CD8-positive, alpha-beta memory T cell (primary cell): ENCODE measurements at regions not wholly inside any gene's neighbourhood (a gene's known extent, or its start where the extent isn't known, plus 50 kb on each side); places are given as distances from the start of the nearest gene placed in this dataset.
"Not testable (repeated sequence)": the region's sequence is repeated elsewhere in the genome, so short reads cannot be mapped to it uniquely, and the experiment has no call there.

Source experiments
- CTCF ChIA-PET: fragments of 350-600 bp; sonication (Branson Sonifier 250); formaldehyde crosslinking; loops from one replicate; lab custom pipeline; 2021; ENCODE audit warnings: antibody characterized with exemption; lab: Charles Lee
- POLR2A ChIA-PET: fragments of 350-600 bp; sonication (Branson Sonifier 250); formaldehyde crosslinking; loops from one replicate; lab custom pipeline; 2021; ENCODE audit warnings: antibody characterized with exemption; lab: Charles Lee
- DNase-seq, 5 donors: peaks; one replicate each; pipeline versions ENCODE4 v3.0.0 to v3.0.0-alpha.2; 2020 to 2022; ENCODE audit warnings: mixed read lengths in 1 of 5
- H3K27ac ChIP-seq: one replicate; pipeline ENCODE4 v1.7.0; 2013; ENCODE audit warnings: low read depth, mild to moderate bottlenecking, low read length, moderate library complexity
- H3K27me3 ChIP-seq: 2 replicates; pipeline ENCODE4 v1.7.0; 2013; ENCODE audit warnings: low read length, mild to moderate bottlenecking; ENCODE audit not compliant: insufficient read depth, poor library complexity, severe bottlenecking
- H3K36me3 ChIP-seq: 2 replicates; pipeline ENCODE4 v1.7.0; 2013; ENCODE audit warnings: mild to moderate bottlenecking, low read length, moderate library complexity; ENCODE audit not compliant: insufficient read depth
- H3K4me1 ChIP-seq: 2 replicates; pipeline ENCODE4 v1.7.0; 2013; ENCODE audit warnings: mild to moderate bottlenecking, low read length, moderate library complexity; ENCODE audit not compliant: insufficient read depth
- H3K4me3 ChIP-seq: 2 replicates; pipeline ENCODE4 v1.7.0; 2013; ENCODE audit warnings: mild to moderate bottlenecking, low read length
- H3K9me3 ChIP-seq: 2 replicates; pipeline ENCODE4 v1.7.0; 2013; ENCODE audit warnings: mild to moderate bottlenecking, low read length
- H3K27ac Mint-ChIP-seq, 8 donors: one replicate each; pipeline ENCODE4 v1.8.0; 2020 to 2021; ENCODE audit warnings: mixed read lengths in 8 of 8, mild to moderate bottlenecking in 6 of 8, inconsistent platforms in 3 of 8, moderate library complexity in 3 of 8
- H3K27me3 Mint-ChIP-seq, 2 donors: one replicate each; pipeline ENCODE4 v1.8.0; 2020 to 2021; ENCODE audit warnings: mixed read lengths in 2 of 2, mild to moderate bottlenecking in 1 of 2, moderate library complexity in 1 of 2
- H3K36me3 Mint-ChIP-seq, 3 donors: one replicate each; pipeline ENCODE4 v1.8.0; 2020 to 2021; ENCODE audit warnings: mixed read lengths in 3 of 3, inconsistent platforms in 1 of 3, mild to moderate bottlenecking in 1 of 3
- H3K4me1 Mint-ChIP-seq, 3 donors: one replicate each; pipeline ENCODE4 v1.8.0; 2020 to 2021; ENCODE audit warnings: mixed read lengths in 3 of 3, inconsistent platforms in 1 of 3, mild to moderate bottlenecking in 1 of 3
- H3K4me3 Mint-ChIP-seq, 7 donors: one replicate each; pipeline ENCODE4 v1.8.0; 2020 to 2021; ENCODE audit warnings: mixed read lengths in 7 of 7, mild to moderate bottlenecking in 6 of 7, moderate library complexity in 4 of 7, inconsistent platforms in 2 of 7
- H3K9me3 Mint-ChIP-seq, 5 donors: one replicate each; pipeline ENCODE4 v1.8.0; 2020 to 2022; ENCODE audit warnings: mixed read lengths in 5 of 5, mild to moderate bottlenecking in 3 of 5, moderate library complexity in 2 of 5, inconsistent platforms in 1 of 5

- ChIA-PET CTCF (no interaction called here), POLR2A (no interaction called here)
- H3K9me3 ChIP-seq = no peaks in the 10 kb centered on the region
- H3K36me3 ChIP-seq = no peaks in the 10 kb centered on the region
- H3K9me3 Mint-ChIP-seq = no peaks in the 10 kb centered on the region
- no peaks in the 10 kb centered on the region for H3K36me3 Mint-ChIP-seq
- no peak overlapping the region for H3K27ac Mint-ChIP-seq
- no peak overlapping the region for H3K27ac ChIP-seq
- no peaks in the 10 kb centered on the region for H3K4me1 ChIP-seq
- peaks cover under 1 to 4% (median 3%) of the 10 kb centered on the region in 3 donors for H3K4me1 Mint-ChIP-seq
- no peak overlapping the region for H3K4me3 ChIP-seq
- no peak overlapping the region for H3K4me3 Mint-ChIP-seq
- H3K27me3 ChIP-seq = no peaks in the 10 kb centered on the region
- DNase-seq = no peak
- H3K27me3 Mint-ChIP-seq = no peaks in the 10 kb centered on the region
Measured at GRCh38 chr2:8602809-8603208, 79.0 kb upstream of the ID2 start.

- H3K9me3 ChIP-seq, H3K27ac ChIP-seq, H3K27me3 Mint-ChIP-seq, H3K4me3 Mint-ChIP-seq, H3K36me3 ChIP-seq, H3K4me3 ChIP-seq, H3K9me3 Mint-ChIP-seq, H3K4me1 ChIP-seq, H3K4me1 Mint-ChIP-seq, DNase-seq, H3K27ac Mint-ChIP-seq, H3K36me3 Mint-ChIP-seq, CTCF ChIA-PET, POLR2A ChIA-PET, H3K27me3 ChIP-seq: not testable (repeated sequence)
Measured at GRCh38 chr2:8603356-8603755, 78.5 kb upstream of the ID2 start.

GRCh38 chr2:8604262-8604661, 77.6 kb upstream of the ID2 start:
- Histone ChIP-seq H3K4me3 (no peak overlapping the region), H3K9me3 (no peaks in the 10 kb centered on the region), H3K27ac (no peak overlapping the region), H3K27me3 (no peaks in the 10 kb centered on the region), H3K4me1 (peaks cover 3% of the 10 kb centered on the region), H3K36me3 (no peaks in the 10 kb centered on the region)
- ChIA-PET POLR2A (no interaction called here), CTCF (no interaction called here)
- H3K27ac Mint-ChIP-seq = no peak overlapping the region
- no peaks in the 10 kb centered on the region for H3K9me3 Mint-ChIP-seq
- no peak overlapping the region for H3K4me3 Mint-ChIP-seq
- H3K36me3 Mint-ChIP-seq = no peaks in the 10 kb centered on the region
- DNase-seq = no peak
- H3K27me3 Mint-ChIP-seq = no peaks in the 10 kb centered on the region
- peaks cover 11 to 19% (median 16%) of the 10 kb centered on the region in 3 donors for H3K4me1 Mint-ChIP-seq

GRCh38 chr2:8605351-8606065, 76.3 kb upstream of the ID2 start:
- Mint-ChIP-seq H3K27me3 (no peaks in the 10 kb centered on the region), H3K36me3 (no peaks in the 10 kb centered on the region), H3K27ac (no peak overlapping the region), H3K4me1 (peaks cover 11 to 20% (median 16%) of the 10 kb centered on the region in 3 donors), H3K4me3 (no peak overlapping the region), H3K9me3 (peaks cover 0 to under 1% (median 0%) of the 10 kb centered on the region in 5 donors)
- no peak for DNase-seq
- Histone ChIP-seq H3K27ac (no peak overlapping the region), H3K9me3 (no peaks in the 10 kb centered on the region), H3K27me3 (no peaks in the 10 kb centered on the region), H3K4me3 (no peak overlapping the region), H3K36me3 (no peaks in the 10 kb centered on the region), H3K4me1 (peaks cover 3% of the 10 kb centered on the region)
- ChIA-PET POLR2A (no interaction called here), CTCF (no interaction called here)

- peaks cover 3% of the 10 kb centered on the region for H3K4me1 ChIP-seq
- no peaks in the 10 kb centered on the region for H3K27me3 ChIP-seq
- Mint-ChIP-seq H3K4me3 (no peak overlapping the region), H3K4me1 (peaks cover 11 to 20% (median 16%) of the 10 kb centered on the region in 3 donors), H3K27me3 (no peaks in the 10 kb centered on the region), H3K27ac (no peak overlapping the region), H3K36me3 (peaks cover 0 to 4% (median 0%) of the 10 kb centered on the region in 3 donors), H3K9me3 (peaks cover 0 to 5% (median 0%) of the 10 kb centered on the region in 5 donors)
- ChIA-PET CTCF (no interaction called here), POLR2A (no interaction called here)
- H3K9me3 ChIP-seq = no peaks in the 10 kb centered on the region
- no peak overlapping the region for H3K4me3 ChIP-seq
- DNase-seq = no peak
- no peak overlapping the region for H3K27ac ChIP-seq
- no peaks in the 10 kb centered on the region for H3K36me3 ChIP-seq
Measured at GRCh38 chr2:8606226-8606625, 75.6 kb upstream of the ID2 start.

- Histone ChIP-seq H3K4me1 (peaks cover 3% of the 10 kb centered on the region), H3K27ac (no peak overlapping the region), H3K4me3 (no peak overlapping the region), H3K9me3 (no peaks in the 10 kb centered on the region), H3K36me3 (no peaks in the 10 kb centered on the region), H3K27me3 (no peaks in the 10 kb centered on the region)
- CTCF ChIA-PET = no interaction called here
- Mint-ChIP-seq H3K9me3 (peaks cover 0 to 5% (median 0%) of the 10 kb centered on the region in 5 donors), H3K4me1 (peaks cover 11 to 20% (median 16%) of the 10 kb centered on the region in 3 donors), H3K4me3 (no peak overlapping the region), H3K27me3 (no peaks in the 10 kb centered on the region), H3K27ac (no peak overlapping the region), H3K36me3 (peaks cover 0 to 4% (median 0%) of the 10 kb centered on the region in 3 donors)
- no peak for DNase-seq
- POLR2A ChIA-PET = no interaction called here
Measured at GRCh38 chr2:8606649-8607550, 75.0 kb upstream of the ID2 start.

- H3K4me3 Mint-ChIP-seq = no peak overlapping the region
- Histone ChIP-seq H3K36me3 (no peaks in the 10 kb centered on the region), H3K4me1 (peaks cover 3% of the 10 kb centered on the region), H3K4me3 (no peak overlapping the region), H3K27me3 (no peaks in the 10 kb centered on the region), H3K9me3 (no peaks in the 10 kb centered on the region), H3K27ac (no peak overlapping the region)
- DNase-seq = no peak
- no peak overlapping the region for H3K27ac Mint-ChIP-seq
- H3K36me3 Mint-ChIP-seq = peaks cover 0 to 4% (median 0%) of the 10 kb centered on the region in 3 donors
- CTCF ChIA-PET = no interaction called here
- POLR2A ChIA-PET = no interaction called here
- H3K9me3 Mint-ChIP-seq = peaks cover 0 to 5% (median 0%) of the 10 kb centered on the region in 5 donors
- no peaks in the 10 kb centered on the region for H3K27me3 Mint-ChIP-seq
- H3K4me1 Mint-ChIP-seq = peaks cover 11 to 20% (median 16%) of the 10 kb centered on the region in 3 donors
Measured at GRCh38 chr2:8607606-8608005, 74.2 kb upstream of the ID2 start.

GRCh38 chr2:8608411-8608954, 73.4 kb upstream of the ID2 start:
- H3K36me3 Mint-ChIP-seq = peaks cover 0 to 4% (median 0%) of the 10 kb centered on the region in 3 donors
- Histone ChIP-seq H3K36me3 (no peaks in the 10 kb centered on the region), H3K4me3 (no peak overlapping the region), H3K9me3 (no peaks in the 10 kb centered on the region), H3K27ac (no peak overlapping the region), H3K4me1 (peaks cover 3% of the 10 kb centered on the region), H3K27me3 (no peaks in the 10 kb centered on the region)
- peaks cover 0 to 5% (median 0%) of the 10 kb centered on the region in 5 donors for H3K9me3 Mint-ChIP-seq
- DNase-seq = peak in 1 of 5 donors; percentile 4
- ChIA-PET CTCF (no interaction called here), POLR2A (no interaction called here)
- no peaks in the 10 kb centered on the region for H3K27me3 Mint-ChIP-seq
- H3K4me1 Mint-ChIP-seq = peaks cover 11 to 20% (median 16%) of the 10 kb centered on the region in 3 donors
- H3K4me3 Mint-ChIP-seq = peak overlapping the region in 1 of 7 donors; percentile 5
- H3K27ac Mint-ChIP-seq = peak overlapping the region in 3 of 8 donors; percentile 15 to 87 (median 23)
